HepG2 (cell line): ENCODE measurements at regions not wholly inside any gene's neighbourhood (a gene's known extent, or its start where the extent isn't known, plus 50 kb on each side); places are given as distances from the start of the nearest gene placed in this dataset.

ENCODE experiments used
- ATAC-seq: fragments of 200-7000 bp; cut with Tn5 transposase; 3 replicates; pipeline ENCODE4 v1.9.1; 2020; ENCODE audit warnings: mild to moderate bottlenecking, moderate library complexity
- BruUV-seq: library from RNA; stranded (reverse); fragments of 400-500 nt; replicated peaks from 2 replicates; lab custom pipeline; 2021; lab: Mats Ljungman, UMichigan
- CTCF ChIA-PET: fragments of 300-600 bp; formaldehyde crosslinking; extraction: SDS; loops from one replicate; lab custom pipeline; 2021; ENCODE audit warnings: low total read pairs, inconsistent platforms, low intra/inter-chr PET ratio; lab: Yijun Ruan, JAX
- POLR2A ChIA-PET: fragments of 350-600 bp; sonication (Branson Sonifier 250); formaldehyde crosslinking; loops from one replicate; lab custom pipeline; 2020; ENCODE audit warnings: antibody characterized with exemption, inconsistent platforms; lab: Yijun Ruan, JAX
- DNase-seq: peaks from one replicate; pipeline ENCODE4 v3.0.0-alpha.2; 2015; ENCODE audit warnings: low spot score
- FAIRE-seq: peaks from 3 replicates; lab custom pipeline; 2011; peaks lifted over from hg19 to GRCh38; lab: Jason Lieb, UNC
- H2AFZ ChIP-seq: one replicate; pipeline ENCODE4 v1.6.1; 2011; ENCODE audit warnings: low read length, inconsistent platforms
- H3K27ac ChIP-seq: fragments of 300-600 bp; 3 replicates; pipeline ENCODE4 v1.8.0; 2011; ENCODE audit warnings: mixed run types, mild to moderate bottlenecking, mixed read lengths, low read length, inconsistent platforms; ENCODE audit not compliant: insufficient read depth; ENCODE audit errors: extremely low read length
- H3K27me3 ChIP-seq, 2 experiments: fragments of 200-600 bp in 1 of 2; 2 replicates in 1 of 2; 3 replicates in 1 of 2; pipeline versions ENCODE4 v1.6.0 to v1.8.0; 2011; ENCODE audit warnings: low read length in 2 of 2, mild to moderate bottlenecking in 2 of 2, moderate library complexity in 2 of 2, inconsistent platforms in 1 of 2; ENCODE audit not compliant: insufficient read depth in 2 of 2, control insufficient read depth in 1 of 2
- H3K36me3 ChIP-seq, 2 experiments: fragments of 200-600 bp in 1 of 2; replicated peaks in 1 of 2; 2 replicates in 1 of 2; 3 replicates in 1 of 2; pipeline versions ENCODE4 v1.5.1 to v1.8.0; 2011; ENCODE audit warnings: low read length in 2 of 2, inconsistent platforms in 1 of 2; ENCODE audit not compliant: insufficient read depth in 2 of 2, control insufficient read depth in 1 of 2
- H3K4me1 ChIP-seq: 2 replicates; pipeline ENCODE4 v1.5.1; 2012; ENCODE audit warnings: low read length, inconsistent platforms; ENCODE audit not compliant: insufficient read depth
- H3K4me2 ChIP-seq: 2 replicates; pipeline ENCODE4 v1.6.0; 2011; ENCODE audit warnings: low read depth, low read length, inconsistent platforms
- H3K4me3 ChIP-seq, 3 experiments: fragments of 200-600 bp in 1 of 3; sonication (generic), shearing (Covaris generic) in 1 of 3; replicated peaks in 1 of 3; 2 replicates each; pipeline ENCODE4 v1.5.1; 2011 to 2016; ENCODE audit warnings: low read length in 3 of 3, inconsistent platforms in 2 of 3, low read depth in 2 of 3, mild to moderate bottlenecking in 2 of 3, control low read depth in 1 of 3, mixed read lengths in 1 of 3; ENCODE audit not compliant: insufficient read depth in 1 of 3
- H3K79me2 ChIP-seq: one replicate; pipeline ENCODE4 v1.6.1; 2011; ENCODE audit warnings: low read length, inconsistent platforms; ENCODE audit not compliant: insufficient read depth
- H3K9ac ChIP-seq: 2 replicates; pipeline ENCODE4 v1.6.0; 2011; ENCODE audit warnings: mild to moderate bottlenecking, low read depth, low read length, inconsistent platforms; ENCODE audit not compliant: insufficient read depth
- H3K9me3 ChIP-seq: 2 replicates; pipeline ENCODE4 v1.5.1; 2012; ENCODE audit warnings: mild to moderate bottlenecking, low read length
- H4K20me1 ChIP-seq: 2 replicates; pipeline ENCODE4 v1.6.0; 2011; ENCODE audit warnings: inconsistent platforms, mild to moderate bottlenecking, low read length, moderate library complexity; ENCODE audit not compliant: insufficient read depth
- ADNP ChIP-seq: sonication (generic); formaldehyde crosslinking; IDR thresholded peaks from 2 replicates; pipeline ENCODE4 v1.4.0; 2020; ENCODE audit warnings: missing genetic modification reagents
- EHMT2 ChIP-seq: fragments of 200-600 bp; sonication (generic); IDR thresholded peaks from 2 replicates; pipeline ENCODE4 v1.7.0; 2017; ENCODE audit warnings: antibody characterized with exemption, low read depth, low read length, borderline replicate concordance
- FOXJ3 ChIP-seq: sonication (generic); formaldehyde crosslinking; IDR thresholded peaks from 2 replicates; pipeline ENCODE4 v1.4.0; 2020; ENCODE audit warnings: missing genetic modification reagents, mild to moderate bottlenecking, borderline replicate concordance
- MAFK ChIP-seq, 2 experiments: IDR thresholded peaks in 1 of 2; conservative IDR thresholded peaks in 1 of 2; 2 replicates each; pipeline ENCODE4 v1.6.1; 2011; ENCODE audit warnings: improper control_type of control experiment in 2 of 2, low read length in 2 of 2
- SMYD3 ChIP-seq: sonication (generic); formaldehyde crosslinking; IDR thresholded peaks from 2 replicates; pipeline ENCODE4 v1.8.1; 2023; ENCODE audit warnings: mild to moderate bottlenecking, missing genetic modification reagents
- SNAPC4 ChIP-seq: sonication (generic); formaldehyde crosslinking; IDR thresholded peaks from 2 replicates; pipeline ENCODE4 v1.4.0; 2020; ENCODE audit warnings: mild to moderate bottlenecking, missing genetic modification reagents
- STAT5B ChIP-seq: sonication (generic); formaldehyde crosslinking; IDR thresholded peaks from 2 replicates; pipeline ENCODE4 v1.4.0; 2020; ENCODE audit warnings: missing genetic modification reagents
- ZNF33B ChIP-seq: sonication (generic); formaldehyde crosslinking; IDR thresholded peaks from 2 replicates; pipeline ENCODE4 v1.5.1; 2020; ENCODE audit warnings: mild to moderate bottlenecking, missing genetic modification reagents
- ZNF343 ChIP-seq: sonication (generic); formaldehyde crosslinking; IDR thresholded peaks from 2 replicates; pipeline ENCODE4 v1.4.0; 2020; ENCODE audit warnings: mild to moderate bottlenecking, missing genetic modification reagents
- ZNF569 ChIP-seq: sonication (generic); formaldehyde crosslinking; IDR thresholded peaks from 2 replicates; pipeline ENCODE4 v1.5.0; 2020; ENCODE audit warnings: mild to moderate bottlenecking, missing genetic modification reagents, moderate library complexity, borderline replicate concordance
- ZNF770 ChIP-seq: sonication (generic); formaldehyde crosslinking; IDR thresholded peaks from 2 replicates; pipeline ENCODE4 v1.5.0; 2020; ENCODE audit warnings: mild to moderate bottlenecking, missing genetic modification reagents
- WGBS: methylation state at CpG from one replicate; pipeline ENCODE4 v1.1.6; 2017; ENCODE audit warnings: low lambda C conversion rate; 5-methylcytosine and 5-hydroxymethylcytosine counted together
- in situ Hi-C: cut with HindIII; loops from 2 replicates; pipeline ENCODE4 v1.10.0; 2017; ENCODE audit warnings: low pct_unique_long_range_greater_than_20kb; ENCODE audit not compliant: extremely low pct_ligation_motif_present
- intact Hi-C: fragments of 100-400 bp; cut with micrococcal nuclease; formaldehyde crosslinking; loops from one replicate; pipeline ENCODE4 v1.10.0; 2022; ENCODE audit not compliant: unreplicated experiment
- TF ChIP-seq, protein P1 (sequence below): sonication (generic); formaldehyde crosslinking; IDR thresholded peaks from 2 replicates; pipeline ENCODE4 v1.8.0; 2022; ENCODE audit warnings: missing genetic modification reagents, low read depth, mild to moderate bottlenecking, borderline replicate concordance

DNA sequence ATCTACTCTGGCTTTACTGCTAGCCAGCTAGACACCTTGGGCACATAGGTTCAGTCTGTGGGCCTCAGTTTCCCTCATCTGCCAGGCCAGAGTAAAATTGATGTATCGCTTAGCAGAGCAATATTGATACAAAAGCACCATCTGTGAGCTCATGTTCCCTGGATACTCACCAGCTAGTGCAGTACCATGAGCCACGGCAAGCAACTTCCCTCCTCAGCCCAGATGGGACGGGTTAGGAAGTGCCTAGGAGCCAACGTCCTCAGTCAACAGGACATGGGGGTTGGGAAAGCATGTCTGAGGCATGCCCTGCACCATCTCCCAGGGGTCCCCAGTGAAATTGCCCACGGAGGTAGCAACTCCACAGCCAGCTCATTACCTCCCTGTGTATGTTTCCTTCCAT lies 258.3 kb downstream of the ANKRD60 start:
- ATAC-seq (no peak), DNase-seq (no peak), FAIRE-seq (no peak)
- no peaks in the 10 kb centered on the region for H3K4me1 ChIP-seq
- no peaks in the 10 kb centered on the region for H4K20me1 ChIP-seq
- intact Hi-C loops (no loop called here), in situ Hi-C loops (no loop called here)
- no peak for TF ChIP-seq ZNF343
- no peak for TF ChIP-seq MAFK (conservative IDR thresholded peaks at IDR 0.05 in 1 of 2, IDR thresholded peaks at IDR 0.05 in 1 of 2; ENCODE audit: low read length in 2 of 2)
- no peak for TF ChIP-seq ADNP
- no peak for TF ChIP-seq EHMT2
- H3K4me3 ChIP-seq = no peak overlapping the region
- no peak overlapping the region for H3K9ac ChIP-seq
- H3K27me3 ChIP-seq = peaks cover 0 to 12% of the 10 kb centered on the region in 2 experiments; a peak in 1 of 5 replicates
- H3K27ac ChIP-seq = no peak overlapping the region
- no peaks in the 10 kb centered on the region for H3K36me3 ChIP-seq
- H2AFZ ChIP-seq = no peak overlapping the region
- WGBS = 0% methylated on average over 5 of the region's 5 CpGs
- no peak overlapping the region for H3K4me2 ChIP-seq
- no peaks in the 10 kb centered on the region for H3K79me2 ChIP-seq
- no TSS peak for BruUV-seq
- H3K9me3 ChIP-seq = peaks cover 6% of the 10 kb centered on the region; the same call in 1 of the 2 replicates
- ChIA-PET CTCF (no interaction called here), POLR2A (no interaction called here)

- ChIA-PET CTCF (no interaction called here), POLR2A (no interaction called here)
- no peak overlapping the region for H3K4me3 ChIP-seq
- intact Hi-C loops (no loop called here), in situ Hi-C loops (no loop called here)
- H3K27ac ChIP-seq = no peak overlapping the region
- FAIRE-seq (no peak), DNase-seq (no peak), ATAC-seq (no peak)
- no peak overlapping the region for H2AFZ ChIP-seq
- BruUV-seq = no TSS peak
- no peaks in the 10 kb centered on the region for H3K36me3 ChIP-seq
- no peak overlapping the region for H3K4me2 ChIP-seq
- H3K79me2 ChIP-seq = no peaks in the 10 kb centered on the region
- no peaks in the 10 kb centered on the region for H3K9me3 ChIP-seq
- peaks cover 0 to 30% of the 10 kb centered on the region in 2 experiments; a peak in 2 of 5 replicates for H3K27me3 ChIP-seq
- no peak overlapping the region for H3K9ac ChIP-seq
- H3K4me1 ChIP-seq = no peaks in the 10 kb centered on the region
- WGBS = 0% methylated on average over 1 of the region's 1 CpG
- no peaks in the 10 kb centered on the region for H4K20me1 ChIP-seq
- TF ChIP-seq ZNF569 (CRISPR knock-in tag) (no peak), ZNF33B (CRISPR knock-in tag) (no peak), STAT5B (no peak), FOXJ3 (CRISPR knock-in tag) (no peak), SNAPC4 (CRISPR knock-in tag) (no peak), SMYD3 (CRISPR knock-in tag) (no peak), ZNF770 (CRISPR knock-in tag) (no peak)
- TF ChIP-seq, protein P1, sequence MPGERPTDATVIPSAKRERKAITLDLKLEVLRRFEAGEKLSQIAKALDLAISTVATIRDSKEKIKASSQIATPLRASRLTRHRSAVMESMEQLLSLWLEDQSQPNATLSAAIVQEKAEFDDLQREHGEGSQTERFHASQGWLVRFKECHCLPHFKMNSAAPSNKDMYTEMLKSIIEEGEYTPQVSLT = no peak
Measured at GRCh38 chr20:57968120-57968519, 258.3 kb upstream of the PMEPA1 start.
